GM19438 (cell line): ENCODE measurements at regions not wholly inside any gene's neighbourhood (a gene's known extent, or its start where the extent isn't known, plus 50 kb on each side); places are given as distances from the start of the nearest gene placed in this dataset.
"Not testable (repeated sequence)": the region's sequence is repeated elsewhere in the genome, so short reads cannot be mapped to it uniquely, and the experiment has no call there.

Experiments
- ATAC-seq: cut with Tn5 transposase; IDR thresholded peaks from one replicate; pipeline ENCODE4 v1.9.1; 2021; ENCODE audit warnings: low read depth; ENCODE audit not compliant: unreplicated experiment

DNA sequence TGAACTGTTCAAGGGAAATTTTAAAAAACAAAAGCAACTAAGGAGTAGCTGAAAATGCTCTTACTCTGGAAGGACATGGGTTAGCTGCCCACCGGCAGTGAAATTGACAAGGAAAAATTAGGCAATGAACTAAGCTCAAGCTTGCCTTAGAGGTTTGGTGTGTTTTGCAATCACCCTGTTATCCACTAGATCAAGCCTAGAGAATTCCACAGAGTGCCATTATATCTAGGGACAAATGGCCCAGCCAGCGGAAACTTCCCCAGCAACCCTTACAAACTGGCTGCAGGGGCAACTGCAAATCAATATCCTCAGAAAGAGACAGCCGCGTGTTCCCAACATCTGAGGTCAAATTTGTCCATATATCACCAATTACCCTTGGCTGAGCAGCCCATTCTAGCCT is 258.2 kb downstream of the SP3 start:
- ATAC-seq, result no peak

GRCh38 chr2:173708806-173709205 is 256.4 kb downstream of the SP3 start:
- no peak for ATAC-seq

- no peak for ATAC-seq
Measured at GRCh38 chr2:173711816-173712215, 253.4 kb downstream of the SP3 start.

DNA sequence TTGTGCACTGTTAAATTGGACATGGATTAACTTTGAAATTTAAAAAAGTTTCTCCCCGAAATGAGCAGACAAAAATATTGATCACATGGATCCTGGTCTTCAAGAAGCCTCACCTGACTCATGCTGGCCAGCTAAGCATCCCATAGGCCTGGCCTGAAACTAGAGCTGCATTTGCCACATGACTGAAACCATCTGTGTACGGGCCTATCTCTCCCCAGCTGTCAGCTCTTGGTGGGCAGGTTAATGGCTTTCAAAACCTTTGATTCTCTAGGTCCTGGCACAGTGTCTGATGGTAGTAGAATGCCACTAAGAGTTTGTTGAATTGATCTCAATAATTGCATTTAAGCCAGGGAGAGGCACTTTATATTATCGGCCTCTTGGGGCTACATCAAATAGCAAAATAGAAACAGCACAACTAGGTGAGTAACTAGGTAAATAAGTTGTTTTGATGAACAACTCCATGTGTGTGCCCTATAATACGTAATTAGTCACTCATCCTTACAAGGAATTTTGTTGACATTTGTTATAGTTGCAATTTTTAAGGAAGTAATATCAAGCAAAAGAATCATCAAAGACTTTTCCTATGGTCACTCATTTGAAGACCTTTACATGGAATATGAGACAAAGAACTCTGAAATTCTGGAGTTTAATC is 251.1 kb downstream of the SP3 start:
- no peak for ATAC-seq

GRCh38 chr2:173715441-173715840 is 249.7 kb downstream of the SP3 start:
- no peak for ATAC-seq

- ATAC-seq, result no peak
Measured at GRCh38 chr2:173716458-173717052, 248.6 kb downstream of the SP3 start.

DNA sequence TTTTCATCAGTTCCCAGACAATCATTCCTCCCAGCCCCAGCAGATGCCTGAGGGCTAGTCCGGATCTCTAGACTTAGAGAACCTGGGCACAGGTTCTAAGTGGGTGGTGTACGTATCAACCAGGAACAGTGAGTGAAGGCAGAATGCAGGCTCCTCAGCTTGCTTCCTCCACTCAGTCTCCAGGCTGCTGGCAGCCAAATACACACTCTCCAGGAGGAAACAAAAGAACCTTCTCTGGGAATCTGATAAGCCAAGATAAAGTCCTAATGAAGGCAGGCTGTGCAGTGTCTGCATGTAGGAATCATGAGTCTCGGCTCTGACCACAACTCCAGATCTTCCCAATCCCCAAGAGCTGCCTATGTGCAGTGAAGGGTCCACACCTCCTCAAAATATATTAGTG is 245.7 kb downstream of the SP3 start:
- no peak for ATAC-seq

GRCh38 chr2:173720306-173720705 is 244.9 kb downstream of the SP3 start:
- ATAC-seq, result no peak

DNA sequence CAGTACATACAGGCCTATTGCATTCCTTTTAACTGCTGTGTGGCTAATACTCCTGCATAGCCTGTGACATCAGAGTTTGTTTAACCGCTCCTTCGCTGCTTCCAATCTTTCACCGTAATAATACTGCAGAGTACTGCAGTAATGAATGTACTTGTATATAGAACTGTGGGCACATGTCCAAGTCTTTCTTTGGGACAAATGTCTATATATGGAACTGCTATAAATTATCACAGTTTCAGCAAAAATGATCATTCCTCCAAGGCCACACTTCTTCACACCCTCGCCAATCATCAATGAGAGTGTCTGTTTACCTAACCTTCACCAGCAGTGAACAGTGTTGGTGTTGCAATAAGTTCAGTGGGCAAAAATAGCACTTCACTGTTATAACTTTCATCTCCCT is 230.4 kb downstream of the SP3 start:
- ATAC-seq, result no peak

DNA sequence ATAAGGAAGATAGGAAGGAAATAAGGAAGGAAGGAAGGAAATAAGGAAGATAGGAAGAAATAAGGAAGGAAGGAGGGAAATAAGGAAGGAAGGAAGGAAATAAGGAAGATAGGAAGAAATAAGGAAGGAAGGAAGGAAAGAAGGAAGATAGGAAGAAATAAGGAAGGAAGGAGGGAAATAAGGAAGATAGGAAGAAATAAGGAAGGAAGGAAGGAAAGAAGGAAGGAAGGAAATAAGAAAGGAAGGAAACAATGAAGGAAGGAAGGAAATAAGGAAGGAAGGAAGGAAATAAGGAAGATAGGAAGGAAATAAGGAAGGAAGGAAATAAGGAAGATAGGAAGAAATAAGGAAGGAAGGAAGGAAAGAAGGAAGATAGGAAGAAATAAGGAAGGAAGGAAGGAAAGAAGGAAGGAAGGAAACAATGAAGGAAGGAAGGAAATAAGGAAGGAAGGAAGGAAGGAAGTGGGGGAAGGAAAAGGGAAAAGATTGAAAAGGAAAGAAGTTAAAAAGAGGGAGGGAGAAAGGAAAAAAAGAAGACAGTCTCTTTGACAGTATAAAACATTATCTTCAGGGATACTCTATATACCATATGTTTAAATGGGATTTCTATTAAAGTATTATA is 227.1 kb downstream of the SP3 start:
- ATAC-seq, result not testable (repeated sequence)

GRCh38 chr2:173739006-173739405 is 226.2 kb downstream of the SP3 start:
- ATAC-seq, result no peak

- no peak for ATAC-seq
Measured at GRCh38 chr2:173740639-173741038, 224.5 kb downstream of the SP3 start.

- no peak for ATAC-seq
Measured at GRCh38 chr2:173741759-173742158, 223.4 kb downstream of the SP3 start.

GRCh38 chr2:173747035-173747434 is 218.1 kb downstream of the SP3 start:
- no peak for ATAC-seq

- ATAC-seq, result no peak
Measured at GRCh38 chr2:173749315-173749714, 215.9 kb downstream of the SP3 start.

DNA sequence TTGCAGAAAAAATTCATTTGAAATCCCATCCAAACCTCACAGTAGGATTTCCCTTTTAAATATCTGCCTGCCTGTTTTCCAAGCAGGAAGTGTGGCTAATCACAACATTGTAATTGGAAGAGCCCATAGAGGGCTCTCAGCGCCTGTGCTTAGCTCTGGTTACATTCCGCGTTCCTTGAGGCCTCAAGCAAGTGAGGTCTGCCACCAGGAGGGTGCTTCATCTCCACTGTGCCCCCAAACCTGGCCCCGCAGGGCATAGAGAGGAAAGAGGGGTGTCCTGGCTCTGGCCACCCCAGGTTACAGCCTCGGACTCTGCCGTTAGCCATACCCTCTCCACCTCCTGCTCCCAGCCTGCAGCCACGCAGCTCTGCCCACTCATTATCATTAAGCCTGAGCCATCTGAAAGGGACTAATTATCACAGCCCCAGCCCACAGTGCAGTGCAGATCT is 214.8 kb downstream of the SP3 start:
- ATAC-seq, result no peak

GRCh38 chr2:173750831-173751230 is 214.3 kb downstream of the SP3 start:
- ATAC-seq, result no peak

GRCh38 chr2:173751245-173751975 is 213.8 kb downstream of the SP3 start:
- ATAC-seq, result no peak

DNA sequence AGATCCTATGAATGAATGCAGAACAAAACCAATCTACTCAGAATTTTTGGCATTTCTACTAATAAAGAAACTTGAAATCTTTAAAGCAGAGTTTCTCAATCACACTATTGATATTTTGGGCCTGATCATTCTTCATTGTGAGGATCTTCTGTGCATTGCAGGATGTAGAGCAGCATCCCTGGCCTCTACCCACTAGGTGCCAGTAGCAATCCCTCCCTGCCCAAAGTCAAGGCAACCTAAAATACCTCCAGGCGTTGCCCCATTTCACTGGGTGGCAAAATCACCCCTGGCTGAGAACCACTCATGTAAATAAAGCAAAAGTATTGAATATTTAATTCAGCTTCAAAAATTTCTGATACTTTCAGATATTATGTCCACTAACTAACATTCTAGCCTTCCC is 213.0 kb downstream of the SP3 start:
- ATAC-seq, result no peak

GRCh38 chr2:173753441-173753840 is 211.7 kb downstream of the SP3 start:
- ATAC-seq, result no peak

- ATAC-seq, result no peak
Measured at GRCh38 chr2:173754165-173754564, 211.0 kb downstream of the SP3 start.
